B cell (primary cell): ENCODE measurements at regions not wholly inside any gene's neighbourhood (a gene's known extent, or its start where the extent isn't known, plus 50 kb on each side); places are given as distances from the start of the nearest gene placed in this dataset.

Experiments used
- ATAC-seq: fragments of 200-7000 bp; cut with Tn5 transposase; one replicate; pipeline ENCODE4 v1.10.0; 2021; ENCODE audit warnings: low read depth, mild to moderate bottlenecking, moderate number of reproducible peaks, moderate library complexity
- CTCF ChIA-PET: fragments of 350-600 bp; sonication (Branson Sonifier 250); formaldehyde crosslinking; loops from one replicate; lab custom pipeline; 2021; ENCODE audit warnings: antibody characterized with exemption, inconsistent platforms; lab: Charles Lee
- POLR2A ChIA-PET: fragments of 350-600 bp; sonication (Branson Sonifier 250); formaldehyde crosslinking; loops from one replicate; lab custom pipeline; 2021; ENCODE audit warnings: antibody characterized with exemption; lab: Charles Lee
- DNase-seq: peaks from one replicate; pipeline ENCODE4 v3.0.0; 2013
- H2AFZ ChIP-seq: 2 replicates; pipeline ENCODE4 v1.6.1; 2012; ENCODE audit warnings: mild to moderate bottlenecking, low read depth, low read length; ENCODE audit not compliant: insufficient read depth, poor library complexity, severe bottlenecking
- H3K27ac ChIP-seq, 2 donors: 1 replicate in 1 of 2; 2 replicates in 1 of 2; pipeline ENCODE4 v1.5.1; 2012 to 2013; ENCODE audit warnings: low read length in 2 of 2, mild to moderate bottlenecking in 2 of 2, moderate library complexity in 1 of 2
- H3K27me3 ChIP-seq, 4 experiments: fragments of 200-600 bp in 1 of 4; sonication (generic) in 1 of 4; replicated peaks in 1 of 4; 1 replicate in 2 of 4; 2 replicates in 2 of 4; pipeline versions ENCODE4 v1.6.1 to v1.7.0; 2013 to 2016; ENCODE audit warnings: low read length in 3 of 4, mild to moderate bottlenecking in 2 of 4, mixed read lengths in 1 of 4, moderate library complexity in 1 of 4; ENCODE audit not compliant: insufficient read depth in 4 of 4, control insufficient read depth in 3 of 4; ENCODE audit errors: control extremely low read depth in 1 of 4
- H3K36me3 ChIP-seq, 2 experiments: replicated peaks in 1 of 2; 1 replicate in 1 of 2; 2 replicates in 1 of 2; pipeline versions ENCODE4 v1.6.1 to v1.7.1; 2013; ENCODE audit warnings: low read length in 1 of 2; ENCODE audit not compliant: insufficient read depth in 2 of 2, control insufficient read depth in 1 of 2; ENCODE audit errors: control extremely low read depth in 1 of 2, extremely low read depth in 1 of 2
- H3K4me1 ChIP-seq, 2 donors: fragments of 200-600 bp in 1 of 2; sonication (generic) in 1 of 2; 1 replicate in 1 of 2; 2 replicates in 1 of 2; pipeline versions ENCODE4 v1.5.1 to v1.6.1; 2013 to 2017; ENCODE audit warnings: low read length in 2 of 2; ENCODE audit not compliant: control insufficient read depth in 2 of 2, insufficient read depth in 2 of 2
- H3K4me2 ChIP-seq: replicated peaks from 2 replicates; pipeline ENCODE3; 2012; ENCODE audit warnings: mild to moderate bottlenecking, low read depth, low read length; ENCODE audit not compliant: poor library complexity, severe bottlenecking
- H3K4me3 ChIP-seq, 5 experiments: fragments of 200-600 bp in 1 of 5; sonication (generic) in 1 of 5; 1 replicate in 3 of 5; 2 replicates in 2 of 5; pipeline versions ENCODE4 v1.5.1 to v1.7.0; 2011 to 2016; ENCODE audit warnings: low read length in 4 of 5, mild to moderate bottlenecking in 4 of 5, low read depth in 2 of 5, control low read depth in 1 of 5, moderate library complexity in 1 of 5; ENCODE audit not compliant: insufficient read depth in 1 of 5; ENCODE audit errors: control extremely low read depth in 1 of 5, extremely low read depth in 1 of 5
- H3K79me2 ChIP-seq: fragments of 200-600 bp; sonication (generic); one replicate; pipeline ENCODE4 v1.6.0; 2016; ENCODE audit warnings: low read length; ENCODE audit not compliant: control insufficient read depth, insufficient read depth
- H3K9ac ChIP-seq: fragments of 200-600 bp; sonication (generic); 2 replicates; pipeline ENCODE4 v1.6.1; 2017; ENCODE audit warnings: mild to moderate bottlenecking, low read length, moderate library complexity
- H3K9me3 ChIP-seq, 3 donors: one replicate each; pipeline versions ENCODE4 v1.6.1 to v1.7.1; 2013; ENCODE audit warnings: low read length in 2 of 3; ENCODE audit not compliant: control insufficient read depth in 2 of 3, insufficient read depth in 1 of 3; ENCODE audit errors: control extremely low read depth in 1 of 3
- H4K20me1 ChIP-seq: 2 replicates; pipeline ENCODE4 v1.6.0; 2012; ENCODE audit warnings: mild to moderate bottlenecking, low read length; ENCODE audit not compliant: insufficient read depth, control insufficient read depth, poor library complexity, severe bottlenecking
- H3K27ac Mint-ChIP-seq: one replicate; pipeline ENCODE4 v1.8.0; 2021; ENCODE audit warnings: mixed read lengths
- H3K27me3 Mint-ChIP-seq: one replicate; pipeline ENCODE4 v1.8.0; 2021; ENCODE audit warnings: mixed read lengths
- H3K4me1 Mint-ChIP-seq: one replicate; pipeline ENCODE4 v1.8.0; 2021; ENCODE audit warnings: mixed read lengths
- H3K4me3 Mint-ChIP-seq: one replicate; pipeline ENCODE4 v1.8.0; 2021; ENCODE audit warnings: mixed read lengths
- H3K9me3 Mint-ChIP-seq: one replicate; pipeline ENCODE4 v1.8.0; 2022; ENCODE audit warnings: mixed read lengths; ENCODE audit not compliant: insufficient read depth
- CTCF ChIP-seq: fragments of 200-600 bp; IDR thresholded peaks from one replicate; pipeline ENCODE4 v1.8.0; 2022; ENCODE audit warnings: antibody characterized with exemption, mild to moderate bottlenecking
- EZH2 ChIP-seq: IDR thresholded peaks from 2 replicates; pipeline ENCODE4 v1.6.1; 2012; ENCODE audit warnings: borderline replicate concordance, low read depth, mild to moderate bottlenecking, moderate library complexity, low read length; ENCODE audit not compliant: insufficient read depth, poor library complexity, severe bottlenecking
- WGBS: methylation state at CpG from one replicate; pipeline ENCODE4 v1.1.5; 2013; ENCODE audit warnings: missing lambda C conversion rate; ENCODE audit not compliant: insufficient coverage; 5-methylcytosine and 5-hydroxymethylcytosine counted together
- intact Hi-C: fragments of 100-400 bp; cut with micrococcal nuclease; formaldehyde crosslinking; loops from one replicate; pipeline ENCODE4 v1.10.0; 2022

- H3K4me3 Mint-ChIP-seq, result no peak overlapping the region
- intact Hi-C loops, result no loop called here
- no peaks in the 10 kb centered on the region for H3K4me1 Mint-ChIP-seq
These were observed 197.9 kb downstream of the SH3BP4 start for GRCh38 chr2:235149736-235150135.

GRCh38 chr2:235151152-235151551 lies 199.3 kb downstream of the SH3BP4 start:
- DNase-seq (no peak), ATAC-seq (no peak)
- H4K20me1 ChIP-seq, result no peaks in the 10 kb centered on the region
- WGBS, result 82% methylated on average over 1 of the region's 2 CpGs
- H3K36me3 ChIP-seq, result no peaks in the 10 kb centered on the region
- TF ChIP-seq CTCF (no peak), EZH2 (no peak)
- Mint-ChIP-seq H3K27me3 (peaks cover 23% of the 10 kb centered on the region), H3K27ac (no peak overlapping the region), H3K4me1 (no peaks in the 10 kb centered on the region), H3K9me3 (no peaks in the 10 kb centered on the region), H3K4me3 (no peak overlapping the region)
- POLR2A ChIA-PET, result no interaction called here
- no peak overlapping the region for H3K27ac ChIP-seq
- no peaks in the 10 kb centered on the region for H3K9me3 ChIP-seq
- CTCF ChIA-PET, result no interaction called here
- no peaks in the 10 kb centered on the region for H3K27me3 ChIP-seq
- H3K9ac ChIP-seq, result no peak overlapping the region
- no peaks in the 10 kb centered on the region for H3K79me2 ChIP-seq
- intact Hi-C loops, result no loop called here
- no peak overlapping the region for H2AFZ ChIP-seq
- no peak overlapping the region for H3K4me3 ChIP-seq
- no peaks in the 10 kb centered on the region for H3K4me1 ChIP-seq
- no peak overlapping the region for H3K4me2 ChIP-seq

More at GRCh38 chr2:235149736-235150135, 197.9 kb downstream of the SH3BP4 start:
- H3K79me2 ChIP-seq, result no peaks in the 10 kb centered on the region
- ATAC-seq (no peak), DNase-seq (no peak)
- H3K27ac ChIP-seq, result no peak overlapping the region
- POLR2A ChIA-PET, result no interaction called here
- no peaks in the 10 kb centered on the region for H3K27me3 ChIP-seq
- H3K27me3 Mint-ChIP-seq, result peaks cover 27% of the 10 kb centered on the region
- CTCF ChIA-PET, result interaction anchor here (0.7 kb wide), 1 partner anchor 9 kb away, joined by 3 read pairs; no protein-coding TSS in a partner anchor
- no peaks in the 10 kb centered on the region for H3K9me3 Mint-ChIP-seq
- WGBS, result 57% methylated on average over 1 of the region's 1 CpG
- no peaks in the 10 kb centered on the region for H3K36me3 ChIP-seq
- no peak overlapping the region for H3K4me3 ChIP-seq
- H3K4me2 ChIP-seq, result no peak overlapping the region
- TF ChIP-seq EZH2, result no peak
- no peak for TF ChIP-seq CTCF
- no peak overlapping the region for H3K27ac Mint-ChIP-seq
- no peak overlapping the region for H2AFZ ChIP-seq
- H3K9ac ChIP-seq, result no peak overlapping the region
- peaks cover 0 to 2% (median 0%) of the 10 kb centered on the region in 3 donors for H3K9me3 ChIP-seq
- H4K20me1 ChIP-seq, result no peaks in the 10 kb centered on the region
- H3K4me1 ChIP-seq, result no peaks in the 10 kb centered on the region
